Fibroblast of skin of right quadriceps (primary cell): ENCODE measurements at regions not wholly inside any gene's neighbourhood (a gene's known extent, or its start where the extent isn't known, plus 50 kb on each side); places are given as distances from the start of the nearest gene placed in this dataset.

Experiments
- DNase-seq: peaks from one replicate; pipeline ENCODE4 v3.0.0-alpha.2; 2013

DNA sequence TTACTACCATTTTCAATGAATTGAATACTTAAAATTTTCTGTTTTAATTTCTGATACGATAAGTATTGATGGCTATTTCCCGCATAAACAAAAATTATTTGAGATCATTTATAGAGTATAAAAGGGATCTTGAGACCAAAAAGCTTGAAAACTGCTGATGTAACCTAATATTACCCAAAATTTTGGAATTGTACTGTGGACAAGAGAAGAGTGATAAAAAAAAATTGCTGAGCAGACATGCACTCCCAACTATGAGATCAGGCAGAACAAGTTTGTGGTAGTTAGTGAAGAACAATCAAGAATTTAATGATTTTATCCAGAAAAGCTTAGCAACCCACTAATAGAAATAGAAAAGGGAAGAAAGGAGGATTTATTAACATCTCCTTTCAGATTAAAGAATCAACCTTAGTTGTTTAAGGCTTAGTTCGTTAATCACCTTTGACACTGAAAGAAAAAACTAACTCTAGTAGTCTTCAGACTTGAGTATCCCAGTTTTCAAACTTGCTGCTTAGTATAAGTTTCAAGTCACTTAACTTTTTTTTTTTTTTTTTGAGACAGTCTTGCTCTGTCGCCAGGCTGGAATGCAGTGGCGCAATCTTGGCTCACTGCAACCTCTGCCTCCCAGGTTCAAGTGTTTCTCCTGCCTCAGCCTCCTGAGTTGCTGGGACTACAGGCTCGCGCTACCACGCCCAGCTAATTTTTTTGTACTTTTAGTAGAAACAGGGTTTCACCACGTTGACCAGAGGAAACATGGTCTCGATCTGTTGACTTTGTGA lies 50.6 kb upstream of the ZC3HAV1 start:
- peak; percentile 1 for DNase-seq

DNA sequence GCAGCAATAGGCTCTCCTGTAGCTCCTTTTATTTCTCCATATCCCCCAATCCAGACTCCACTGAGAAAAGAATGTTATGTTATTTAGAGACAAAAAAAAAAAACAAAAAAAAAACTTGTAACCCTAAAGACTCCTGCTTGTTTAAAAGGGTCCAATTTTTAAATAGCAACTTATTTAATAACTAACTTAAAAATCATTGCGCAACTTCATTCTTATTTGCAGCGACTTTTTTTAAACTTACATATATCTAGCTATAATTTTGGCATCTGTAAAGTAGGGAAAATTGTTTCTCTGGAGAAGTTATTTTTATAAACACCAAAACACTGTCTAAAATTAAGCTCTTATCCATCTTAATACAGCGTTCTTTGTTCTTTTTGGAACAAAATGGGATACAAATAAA lies 59.0 kb upstream of the ZC3HAV1 start:
- DNase-seq: no peak

DNA sequence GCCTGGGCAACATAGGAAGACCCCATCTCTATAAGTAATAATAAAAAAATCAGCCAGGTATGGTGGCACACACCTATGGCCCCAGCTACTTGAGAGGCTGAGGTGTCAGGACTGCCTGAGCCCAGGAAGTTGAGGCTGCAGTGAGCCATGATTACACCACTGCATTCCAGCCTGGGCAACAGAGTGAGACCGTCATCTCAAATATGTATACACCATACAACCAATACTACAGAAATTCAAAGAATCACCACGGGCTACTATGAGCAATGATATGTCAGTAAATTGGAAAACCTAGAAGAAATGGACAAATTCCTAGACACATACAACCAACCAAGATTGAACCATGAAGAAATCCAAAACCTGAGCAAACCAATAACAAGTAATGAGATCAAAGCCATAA lies 60.3 kb upstream of the ZC3HAV1 start:
- no peak for DNase-seq

DNA sequence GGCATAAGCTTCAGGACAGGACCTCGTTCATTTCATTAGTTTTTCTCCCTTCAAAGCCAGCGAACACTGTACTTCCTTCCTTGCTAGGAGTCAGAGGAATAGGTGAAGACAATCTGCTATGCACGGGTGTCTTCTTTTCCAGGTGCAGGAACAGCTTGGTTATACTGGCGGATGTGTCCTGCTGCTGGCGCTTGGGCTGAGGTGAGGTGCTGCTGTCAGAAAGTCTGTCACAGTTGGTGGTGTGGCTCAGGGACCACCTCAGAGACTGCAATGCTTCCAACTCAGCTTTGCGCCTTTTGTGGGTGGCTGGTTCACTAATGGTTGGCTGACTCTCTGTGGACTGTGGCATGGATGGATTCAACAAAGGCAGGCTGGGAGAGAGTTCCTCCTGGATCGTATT lies 58.3 kb upstream of the UBN2 start:
- DNase-seq: no peak

DNA sequence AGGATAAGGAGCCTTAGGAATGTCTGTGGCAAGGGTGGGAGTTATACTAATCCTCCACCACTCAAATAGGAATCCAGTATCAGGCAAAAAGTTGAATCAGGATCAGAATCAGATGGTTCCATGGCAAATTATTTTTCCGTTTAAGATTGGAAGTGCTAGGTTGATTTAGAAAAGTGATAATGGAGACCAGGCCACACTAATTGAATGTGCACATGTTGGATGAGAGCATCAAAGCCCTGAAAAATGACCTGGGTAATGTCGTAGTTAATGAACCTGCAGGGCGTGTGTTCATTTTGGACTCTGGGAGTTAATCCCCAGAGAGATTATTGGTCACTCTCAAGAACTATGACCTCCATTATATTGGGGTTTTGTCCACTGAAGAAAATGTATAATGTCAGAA lies 53.3 kb upstream of the UBN2 start:
- DNase-seq: no peak

DNA sequence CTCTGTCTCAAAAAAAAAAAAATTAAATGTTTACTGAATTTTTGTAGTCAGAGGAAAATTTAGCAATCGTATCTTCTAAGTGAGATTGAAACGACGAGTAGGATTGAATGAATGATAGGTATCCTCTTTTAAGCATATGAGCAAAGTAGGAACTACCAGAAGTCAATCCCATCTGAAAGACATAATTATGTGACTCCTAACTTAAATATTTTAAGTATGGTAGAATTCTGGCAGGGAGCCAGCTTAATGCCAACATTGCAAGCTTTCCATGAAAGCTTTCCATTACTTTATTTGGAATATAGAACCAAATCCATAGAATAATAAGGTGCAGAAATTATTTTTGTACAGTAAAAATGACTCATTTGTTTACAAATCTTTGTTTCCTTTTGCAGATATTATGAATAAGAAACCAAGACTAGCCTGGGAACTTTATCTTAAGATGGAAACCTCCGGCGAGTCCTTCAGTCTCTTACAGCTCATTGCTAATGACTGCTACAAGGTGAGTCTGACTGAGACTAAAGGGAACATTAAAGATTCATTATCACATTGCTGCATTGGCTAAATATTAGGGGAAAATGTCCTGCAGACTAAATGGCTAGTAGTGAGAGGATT lies 50.2 kb upstream of the UBN2 start:
- DNase-seq: peak; percentile 37
